ENCODE measurements at regions not wholly inside any gene's neighbourhood (a gene's known extent, or its start where the extent isn't known, plus 50 kb on each side); places are given as distances from the start of the nearest gene placed in this dataset.
"Not testable (repeated sequence)": the region's sequence is repeated elsewhere in the genome, so short reads cannot be mapped to it uniquely, and the experiment has no call there.

DNA sequence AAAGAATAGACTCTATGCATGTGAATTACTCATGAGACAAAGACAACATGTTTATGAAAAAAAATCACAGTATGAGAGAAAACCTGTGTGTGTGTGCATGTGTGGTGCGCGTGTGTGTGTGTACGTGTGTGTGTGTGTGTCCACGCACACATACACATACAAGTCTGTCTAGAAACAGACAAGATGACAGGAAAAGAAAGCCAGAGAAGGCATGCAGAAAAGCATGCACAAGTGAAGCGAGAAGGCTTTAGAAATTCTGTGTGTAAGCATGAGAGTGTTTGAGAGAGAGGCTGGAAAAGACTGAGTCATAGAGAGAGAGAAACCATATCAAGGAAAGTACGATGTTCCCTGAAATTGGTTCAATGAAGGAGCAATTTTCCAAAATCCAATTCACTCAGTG is 566.4 kb upstream of the C16orf82 start:
- DNase-seq (ENCODE audit: low read depth in 2 of 2), result no peak

DNA sequence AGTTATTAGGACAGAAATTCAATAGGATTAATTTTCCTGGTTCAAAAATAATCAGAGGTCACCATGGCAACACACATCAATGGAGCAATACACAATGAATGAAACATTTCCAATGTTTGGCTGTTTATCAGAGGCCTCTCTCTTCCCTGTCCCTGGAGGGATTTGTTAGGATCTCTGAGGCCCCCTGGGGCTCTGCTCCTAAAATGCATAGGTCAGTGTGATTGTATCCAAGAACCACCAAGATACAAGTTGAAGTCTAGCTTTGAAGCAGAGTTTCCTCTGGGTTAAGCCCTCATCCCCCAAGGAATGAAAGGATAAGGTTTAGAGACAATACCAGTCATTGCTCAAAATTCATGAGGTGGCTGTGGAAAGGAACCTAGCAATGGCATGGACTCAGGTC is 561.2 kb upstream of the C16orf82 start:
- DNase-seq (ENCODE audit: low read depth in 2 of 2), result no peak

DNA sequence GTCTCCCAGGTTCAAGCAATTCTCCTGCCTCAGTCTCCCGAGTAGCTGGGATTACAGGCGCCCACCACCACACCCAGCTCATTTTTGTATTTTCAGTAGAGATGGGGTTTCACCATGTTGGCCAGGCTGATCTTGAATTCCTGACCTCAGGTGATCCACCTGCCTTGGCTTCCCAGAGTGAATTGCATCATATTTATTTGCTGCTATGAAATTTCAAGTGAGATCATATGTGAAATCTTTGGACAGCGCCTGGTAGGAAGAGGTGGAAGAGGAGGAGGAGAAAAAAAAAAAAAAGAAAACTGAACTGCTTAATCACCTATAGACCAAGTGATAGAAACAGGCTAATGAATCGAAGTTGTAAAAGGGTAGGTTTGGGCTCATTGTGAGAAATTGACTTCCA is 557.8 kb upstream of the C16orf82 start:
- not testable (repeated sequence) for DNase-seq (ENCODE audit: low read depth in 2 of 2)

DNA sequence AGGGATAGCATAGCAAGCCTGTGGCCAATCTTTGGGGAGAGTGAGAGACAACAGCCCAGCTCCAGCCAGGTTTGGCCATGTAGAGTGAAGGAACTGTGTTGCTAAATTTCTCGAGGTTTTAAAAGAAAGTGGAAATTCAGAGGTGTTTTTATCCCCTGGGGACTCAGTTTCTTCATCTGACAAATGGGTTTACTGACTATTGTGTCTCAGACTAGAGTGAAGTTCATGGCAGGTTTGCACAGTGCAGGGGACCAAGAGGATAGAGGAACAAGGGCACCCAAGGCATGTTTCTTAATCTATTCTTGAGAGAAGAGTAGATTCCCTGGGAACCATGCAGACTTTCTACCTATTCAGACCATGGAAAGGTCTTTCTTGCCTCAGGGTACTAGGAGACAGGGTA is 555.8 kb upstream of the C16orf82 start:
- no peak for DNase-seq (ENCODE audit: low read depth in 2 of 2)

DNA sequence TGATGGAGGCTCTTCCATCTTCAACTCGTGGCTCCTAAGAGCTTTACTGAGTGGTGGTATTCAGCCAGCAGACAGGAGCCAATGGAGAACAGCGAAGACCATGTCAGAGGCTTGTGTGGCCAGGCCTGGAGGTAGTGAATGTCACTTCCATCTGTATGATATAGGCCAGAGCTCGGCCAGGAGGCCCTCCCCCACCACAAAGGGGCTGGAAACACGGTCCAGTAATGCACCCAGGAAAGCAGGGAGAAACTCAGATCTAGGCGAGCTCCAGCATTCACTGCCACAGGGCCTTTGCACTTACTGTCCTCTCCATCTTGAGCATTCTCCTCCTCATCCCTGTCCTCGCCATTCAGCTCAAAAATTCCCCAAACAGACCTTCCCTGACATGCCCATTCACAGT is 555.3 kb upstream of the C16orf82 start:
- DNase-seq (ENCODE audit: low read depth in 2 of 2), result no peak

DNA sequence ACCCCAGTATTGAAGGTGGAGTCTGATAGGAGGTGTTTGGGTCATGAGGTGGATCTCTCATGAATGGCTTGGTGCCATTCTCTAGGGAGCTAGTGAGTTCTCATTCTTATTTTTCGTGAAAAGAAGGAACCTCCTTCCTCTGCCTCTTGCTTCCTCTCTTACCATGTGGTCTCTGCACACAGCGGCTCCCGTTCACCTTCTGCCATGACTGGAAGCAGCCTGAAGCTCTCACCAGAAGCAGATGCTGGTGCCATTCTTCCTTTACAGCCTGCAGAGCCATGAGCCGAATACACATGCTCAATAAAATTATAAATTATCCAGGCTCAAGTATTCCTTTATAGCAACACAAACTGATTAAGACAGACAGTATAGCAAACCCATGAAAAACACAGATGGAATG is 545.1 kb upstream of the C16orf82 start:
- no peak for DNase-seq (ENCODE audit: low read depth in 2 of 2)

DNA sequence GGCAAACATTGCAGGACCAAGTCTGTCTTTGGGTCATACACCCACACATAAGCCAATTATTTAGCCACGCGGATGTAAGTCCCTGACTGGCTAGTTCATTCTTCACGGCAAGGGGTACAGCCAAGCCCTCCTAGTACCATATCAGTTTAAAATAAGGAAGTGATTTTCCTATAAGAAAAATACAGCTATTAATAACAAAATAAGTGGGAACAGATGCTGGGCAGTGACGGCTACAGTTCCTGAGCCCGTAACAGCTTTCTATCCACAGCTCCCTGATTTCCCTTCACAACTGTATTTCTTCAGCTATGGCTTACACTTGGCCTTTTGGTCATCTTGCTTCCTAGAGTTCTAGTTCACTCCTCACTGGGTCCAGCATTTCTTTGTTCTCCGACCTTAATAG is 542.4 kb upstream of the C16orf82 start:
- no peak for DNase-seq (ENCODE audit: low read depth in 2 of 2)

DNA sequence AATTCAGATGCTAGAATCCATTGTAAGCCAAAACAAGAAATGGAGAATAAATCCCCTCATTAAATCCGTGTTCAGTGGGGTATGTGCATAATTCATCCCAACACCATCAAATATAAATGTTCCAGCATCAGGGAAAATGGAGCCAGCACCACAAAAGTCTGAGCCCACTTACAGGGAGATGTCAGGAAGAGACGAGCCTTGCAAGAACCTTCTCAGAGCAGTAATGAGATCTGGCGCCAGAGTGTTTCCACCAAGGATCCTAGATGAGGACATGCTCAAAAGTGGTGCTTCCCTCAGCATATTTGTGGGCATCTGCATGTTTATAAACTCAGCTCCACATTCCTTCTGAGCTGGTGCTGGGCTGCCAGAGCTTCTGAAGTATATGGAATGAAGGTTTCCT is 541.9 kb upstream of the C16orf82 start:
- no peak for DNase-seq (ENCODE audit: low read depth in 2 of 2)

DNA sequence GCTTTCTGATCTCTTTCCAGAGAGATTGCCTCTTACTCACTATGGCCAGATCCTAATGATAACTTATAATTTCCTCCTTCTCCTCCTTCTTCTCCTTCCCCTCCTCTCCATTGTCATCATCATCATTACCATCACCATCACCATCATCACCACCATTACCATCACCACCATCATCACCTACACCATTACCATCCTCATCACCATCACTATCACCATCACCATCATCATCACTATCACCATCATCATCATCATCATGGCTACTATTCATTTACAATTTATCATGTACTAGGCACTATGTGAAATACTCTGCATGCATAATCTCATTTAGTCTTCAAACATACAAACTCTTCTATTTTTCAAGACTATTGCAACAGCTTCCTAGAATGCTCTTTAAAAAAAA is 540.9 kb upstream of the C16orf82 start:
- no peak for DNase-seq (ENCODE audit: low read depth in 2 of 2)

DNA sequence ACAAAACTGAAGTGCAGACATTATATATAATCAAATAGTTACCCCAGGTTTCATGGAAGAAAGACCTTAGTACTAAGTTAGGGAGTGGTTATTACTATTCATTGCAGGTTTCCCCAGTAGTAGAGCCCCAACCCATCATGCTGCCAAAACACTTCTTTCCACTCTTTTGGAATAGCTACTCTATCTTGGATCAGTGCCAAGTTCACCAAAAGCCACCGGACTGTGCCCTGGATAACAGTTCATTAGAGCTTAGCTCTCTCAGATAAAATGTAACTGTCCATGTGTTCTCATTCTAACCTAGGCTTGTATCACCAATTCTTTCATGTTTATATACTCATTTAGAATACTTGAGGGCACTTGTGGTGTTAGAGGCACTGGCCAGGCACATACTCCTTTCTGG is 540.1 kb upstream of the C16orf82 start:
- DNase-seq (ENCODE audit: low read depth in 2 of 2), result no peak

DNA sequence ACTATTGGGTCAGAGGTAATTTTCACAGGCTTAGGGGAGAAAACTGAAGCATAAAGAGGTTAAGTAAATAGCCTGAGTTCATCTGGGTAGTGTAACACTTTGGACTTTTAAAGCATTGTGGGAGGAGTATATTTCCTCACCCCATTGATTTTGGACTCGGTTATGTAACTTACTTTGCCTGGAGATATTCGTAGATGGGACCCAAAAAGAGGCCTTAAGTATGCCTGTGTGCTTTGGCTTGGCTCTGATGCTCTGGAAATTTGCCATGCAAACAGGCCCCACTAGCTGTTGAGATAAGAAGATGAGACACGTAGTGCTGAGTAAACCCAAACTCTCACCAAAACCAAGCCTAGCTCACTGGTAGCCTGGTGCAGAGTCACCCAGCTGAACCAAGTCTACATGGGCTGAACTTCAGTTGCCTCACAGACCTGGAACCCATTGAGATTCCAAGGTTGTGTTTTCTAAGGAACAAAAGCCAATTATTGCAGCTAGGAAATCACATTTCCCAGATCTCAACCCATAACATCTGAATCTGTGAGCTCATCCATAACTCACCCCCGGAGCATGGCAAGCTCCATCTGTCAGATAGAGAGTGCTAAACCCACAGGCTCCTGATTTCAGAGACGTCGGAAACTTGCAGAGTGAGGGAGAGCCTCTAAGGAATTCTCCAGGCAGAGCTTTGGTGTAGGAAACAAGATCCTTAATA is 536.0 kb upstream of the C16orf82 start:
- no peak for DNase-seq (ENCODE audit: low read depth in 2 of 2)

DNA sequence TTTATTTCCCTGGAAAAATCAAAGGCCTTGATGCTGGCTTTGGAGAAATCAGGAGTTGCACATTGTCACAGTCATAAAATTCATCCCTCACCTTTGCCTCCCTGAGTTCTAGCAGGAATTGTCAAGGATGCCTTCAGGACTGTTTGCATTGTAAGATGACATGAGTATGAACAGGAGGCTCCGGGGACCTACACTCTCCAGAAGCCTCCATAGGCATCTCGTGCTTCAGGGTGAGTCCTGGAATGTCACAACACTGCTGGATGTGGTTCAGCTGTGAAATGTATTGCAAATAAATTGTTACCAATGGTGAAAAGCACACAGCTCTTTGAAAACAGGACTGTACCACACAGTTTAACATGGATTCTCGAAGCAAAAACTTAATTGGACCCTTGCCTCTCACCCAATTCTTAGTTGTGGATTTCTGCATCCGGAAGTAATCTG is 535.4 kb upstream of the C16orf82 start:
- no peak for DNase-seq (ENCODE audit: low read depth in 2 of 2)

DNA sequence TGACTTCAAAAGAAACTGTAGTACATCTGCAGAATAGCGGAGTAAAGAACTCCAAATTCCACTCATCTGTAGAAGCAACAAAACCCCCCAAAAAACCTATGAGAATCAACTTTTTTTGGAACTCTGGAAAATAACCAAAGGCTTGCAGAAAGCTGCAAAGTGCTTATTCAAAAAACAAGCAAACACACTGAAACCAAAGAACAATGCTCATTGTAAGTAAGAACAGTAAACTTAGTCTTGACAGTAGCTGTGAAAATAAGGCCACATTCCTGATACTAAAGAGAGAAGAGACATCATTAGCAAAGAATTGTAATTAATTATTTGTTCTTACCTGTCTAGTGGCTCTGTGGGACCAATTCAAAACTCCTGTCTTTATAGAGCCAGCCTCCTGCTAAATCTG is 534.3 kb upstream of the C16orf82 start:
- no peak for DNase-seq (ENCODE audit: low read depth in 2 of 2)

DNA sequence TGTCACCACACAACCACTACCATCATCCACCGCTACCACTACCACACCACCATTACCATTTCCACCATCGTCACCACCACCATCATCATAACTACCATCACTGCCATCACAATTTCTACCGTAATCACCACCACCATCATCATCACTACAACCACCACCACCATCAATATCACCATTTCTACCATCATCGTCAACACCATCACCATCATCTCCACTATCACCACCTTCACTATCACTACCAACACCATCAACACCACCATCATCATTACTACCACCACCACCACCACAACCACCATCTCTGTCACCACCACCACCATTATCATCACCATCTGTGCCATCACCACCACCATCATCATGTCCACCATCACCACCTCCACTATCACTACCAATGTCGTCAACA is 524.5 kb upstream of the C16orf82 start:
- DNase-seq (ENCODE audit: low read depth in 2 of 2), result no peak

DNA sequence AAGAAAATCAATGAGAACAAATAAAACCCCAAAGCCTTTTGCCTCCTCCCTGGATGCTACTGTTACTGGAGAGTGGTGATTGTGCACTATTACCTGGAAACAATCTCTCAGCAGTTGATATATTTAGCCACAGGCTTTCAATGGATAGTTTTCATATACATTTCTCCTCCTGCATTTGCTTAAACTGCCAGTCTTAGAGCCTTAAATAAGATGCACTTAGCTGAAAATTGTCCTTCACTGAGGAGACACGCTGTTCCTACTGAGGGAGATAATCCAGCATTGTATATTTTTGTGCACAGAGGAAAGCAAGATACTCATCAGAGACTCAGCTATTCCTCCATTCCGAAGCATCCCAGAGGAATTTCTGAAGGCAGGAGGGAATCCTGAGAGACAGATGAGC is 520.2 kb upstream of the C16orf82 start:
- no peak for DNase-seq (ENCODE audit: low read depth in 2 of 2)

DNA sequence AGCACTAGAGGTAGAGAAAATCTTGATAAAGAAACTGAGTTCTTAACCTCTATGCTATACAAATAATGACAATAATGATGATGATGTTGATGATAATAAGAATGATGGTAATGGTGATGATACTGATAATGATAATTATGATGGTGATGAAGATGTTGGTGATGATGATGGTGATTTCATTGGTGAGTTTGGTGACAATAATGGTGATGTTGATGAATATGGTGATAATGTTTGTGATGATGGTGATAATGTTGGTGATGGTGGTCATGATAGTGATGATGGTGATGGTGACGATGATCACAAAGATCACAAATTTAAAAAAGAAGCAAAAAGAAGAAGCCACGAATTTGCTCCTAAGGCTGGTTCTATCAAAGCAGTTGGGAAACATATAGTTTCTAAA is 519.0 kb upstream of the C16orf82 start:
- DNase-seq (ENCODE audit: low read depth in 2 of 2), result no peak

DNA sequence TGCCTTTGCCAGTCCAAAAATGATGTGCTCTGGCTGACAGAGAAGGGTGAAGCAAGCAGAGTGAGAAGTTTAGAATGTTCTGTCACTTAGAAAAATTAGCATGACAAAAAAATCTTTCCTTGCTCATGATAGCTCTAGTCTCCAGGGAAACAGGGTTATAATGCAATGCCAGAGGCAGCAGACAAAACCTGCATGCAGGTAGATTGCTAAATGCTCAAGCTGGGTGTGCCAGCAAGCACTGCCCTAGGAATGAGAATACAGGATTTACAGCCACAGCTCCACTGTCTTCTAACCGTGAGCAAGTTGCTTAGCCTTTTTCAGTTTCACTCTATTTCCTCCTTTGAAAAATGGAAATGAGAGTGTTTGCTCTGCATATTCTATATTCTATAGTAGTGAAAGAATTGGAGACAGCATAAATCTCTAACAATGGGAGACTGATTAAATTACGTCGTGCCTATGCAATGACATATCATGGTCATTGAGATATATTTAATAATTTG is 516.6 kb upstream of the C16orf82 start:
- DNase-seq (ENCODE audit: low read depth in 2 of 2), result no peak

DNA sequence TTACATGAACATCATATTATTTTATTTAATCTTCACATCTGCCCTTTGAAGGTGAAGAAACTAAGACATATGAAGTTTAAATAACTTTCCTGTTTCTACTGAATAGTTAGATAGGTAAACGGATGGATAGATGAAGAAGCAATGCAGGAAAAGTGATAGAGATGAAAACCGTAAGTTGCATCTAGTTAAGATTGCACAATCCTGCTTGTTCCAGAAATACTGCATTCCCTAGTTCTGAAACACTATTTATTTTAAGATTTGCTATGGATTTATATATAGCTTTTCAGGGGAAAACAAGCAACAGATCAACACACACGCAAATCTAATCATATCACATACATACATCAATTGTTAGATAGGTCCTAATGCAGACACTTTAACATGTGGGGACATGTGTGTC is 512.7 kb upstream of the C16orf82 start:
- DNase-seq (ENCODE audit: low read depth in 2 of 2), result no peak

DNA sequence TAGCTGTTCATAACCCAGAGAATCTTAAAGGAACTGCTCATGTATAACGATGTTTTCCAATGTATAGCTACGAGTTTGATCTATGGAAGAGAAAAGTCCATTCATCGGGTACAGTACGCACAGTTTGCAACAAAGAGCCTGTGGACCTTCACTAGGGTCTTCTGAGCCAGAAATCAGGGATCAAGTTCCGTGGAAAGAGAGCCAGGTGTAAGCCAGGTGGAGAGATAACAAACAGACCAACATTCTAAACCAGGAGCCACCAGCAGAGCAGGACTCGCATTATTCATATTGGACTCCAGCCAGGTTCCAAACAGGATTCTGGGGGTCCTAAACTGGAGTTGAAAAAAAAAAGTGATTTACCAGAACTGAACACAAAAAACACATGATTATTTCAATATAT is 505.4 kb upstream of the C16orf82 start:
- DNase-seq (ENCODE audit: low read depth in 2 of 2), result no peak

DNA sequence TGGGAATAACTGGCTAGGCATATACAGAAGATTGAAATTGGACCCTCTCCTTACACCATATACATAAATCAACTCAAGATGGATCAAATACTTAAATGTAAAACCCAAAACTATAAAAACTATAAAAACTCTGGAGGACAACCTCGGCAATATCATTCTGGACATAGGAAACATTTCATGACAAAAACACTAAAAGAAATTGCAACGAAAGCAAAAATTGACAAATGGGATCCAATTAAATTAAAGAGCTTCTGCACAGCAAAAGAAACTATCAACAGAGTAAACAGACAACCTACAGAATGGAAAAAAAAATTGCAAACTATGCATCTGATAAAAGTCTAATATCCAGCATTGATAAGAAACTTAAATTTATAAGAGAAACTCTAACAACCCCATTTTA is 503.7 kb upstream of the C16orf82 start:
- DNase-seq (ENCODE audit: low read depth in 2 of 2), result no peak

DNA sequence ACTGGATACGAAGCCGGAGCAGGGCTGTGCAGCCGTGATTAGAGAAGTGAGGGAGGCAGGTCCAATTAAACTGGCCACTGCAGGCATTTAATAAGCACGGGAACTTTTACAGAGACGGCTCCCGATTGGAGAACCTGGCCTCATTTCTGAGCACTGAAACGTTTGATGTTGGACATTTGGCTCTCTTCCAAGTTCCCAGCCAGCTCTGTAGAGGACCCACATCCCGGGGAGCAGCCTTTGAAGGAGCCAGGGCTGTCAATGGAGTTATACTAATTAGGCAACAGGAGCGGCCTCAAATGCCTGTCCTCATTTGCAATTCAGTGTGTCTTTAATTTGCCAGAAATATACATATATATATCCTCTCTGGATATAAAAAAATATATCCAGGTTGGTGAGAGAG is 499.4 kb upstream of the C16orf82 start:
- DNase-seq (ENCODE audit: low read depth in 2 of 2), result no peak

DNA sequence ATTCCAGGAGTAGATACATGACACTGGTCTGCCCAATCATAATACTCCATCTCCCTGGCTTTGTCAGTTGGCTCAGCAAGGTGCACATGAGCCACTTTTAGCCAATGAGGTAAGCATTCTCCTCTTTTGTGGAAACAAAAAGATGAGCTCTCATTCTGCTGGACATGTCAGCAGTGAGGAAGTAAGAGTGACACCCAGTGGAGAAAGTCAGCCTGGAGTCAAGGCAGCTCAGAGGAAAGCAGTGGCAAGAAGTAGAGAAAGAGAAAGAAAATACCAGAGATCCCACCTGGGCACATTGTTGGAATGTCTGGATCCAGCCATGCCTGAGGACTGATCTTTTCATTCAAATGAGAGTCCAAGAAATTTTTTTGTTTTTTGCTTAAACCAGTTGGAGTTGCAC is 496.9 kb upstream of the C16orf82 start:
- DNase-seq (ENCODE audit: low read depth in 2 of 2), result no peak

DNA sequence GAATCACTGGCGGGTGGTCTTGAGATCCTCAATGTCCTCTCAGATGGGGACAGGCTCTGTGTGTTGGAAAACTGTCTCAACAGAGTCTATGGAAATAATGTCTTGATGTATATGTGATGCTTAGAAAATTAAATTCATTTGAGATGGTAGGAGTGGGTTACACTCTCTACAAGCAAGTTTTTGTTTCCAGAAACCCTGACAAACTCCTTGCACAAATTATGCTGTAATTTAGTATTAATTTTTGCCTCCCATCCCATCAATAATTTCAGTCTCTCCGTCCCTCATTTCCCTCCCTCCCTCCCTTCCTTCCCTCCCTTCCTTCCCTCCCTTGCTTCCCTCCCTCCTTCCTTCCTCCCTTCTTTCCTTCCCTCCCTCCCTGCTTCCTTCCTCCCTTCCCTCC is 488.0 kb upstream of the C16orf82 start:
- no peak for DNase-seq (ENCODE audit: low read depth in 2 of 2)

DNA sequence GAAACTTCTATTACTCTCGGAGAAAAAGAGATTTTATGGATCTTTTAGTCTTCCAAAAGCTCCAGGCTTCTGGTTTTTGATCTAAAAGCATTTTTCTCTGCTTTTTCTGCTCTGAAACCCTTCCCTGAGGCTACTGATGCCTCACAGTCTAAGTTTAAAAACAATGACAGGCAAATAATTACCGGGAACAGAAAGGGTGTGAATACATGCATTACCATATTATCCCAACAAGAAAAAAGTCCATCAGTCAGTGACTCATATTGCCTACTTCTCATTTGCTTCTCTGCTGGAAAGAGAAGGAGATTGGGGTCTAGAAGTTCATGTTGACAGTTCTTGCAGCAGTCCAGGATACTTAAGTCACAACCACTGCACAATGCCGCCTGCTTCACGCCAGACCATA is 482.9 kb upstream of the C16orf82 start:
- DNase-seq (ENCODE audit: low read depth in 2 of 2), result no peak

Measured in activated CD4-positive, alpha-beta T cell treated with anti-CD3 and anti-CD28 coated beads for 24 hours (primary cell).